Hypothalamus (tissue), 51 donors: ENCODE measurements at regions not wholly inside any gene's neighbourhood (a gene's known extent, or its start where the extent isn't known, plus 50 kb on each side); places are given as distances from the start of the nearest gene placed in this dataset.

Experiments
- DNase-seq, 51 donors: peaks; one replicate each; lab custom pipeline; 2025; lab: John Stamatoyannopoulos, UW

- no peak for DNase-seq
These were observed 180.2 kb upstream of the ZNF618 start for GRCh38 chr9:113695901-113696300.

- DNase-seq: no peak
These were observed 174.0 kb upstream of the ZNF618 start for GRCh38 chr9:113701774-113702755.

GRCh38 chr9:113705306-113705927, 170.7 kb upstream of the ZNF618 start:
- DNase-seq: no peak

- no peak for DNase-seq
These were observed 170.1 kb upstream of the ZNF618 start for GRCh38 chr9:113705928-113706519.

DNA sequence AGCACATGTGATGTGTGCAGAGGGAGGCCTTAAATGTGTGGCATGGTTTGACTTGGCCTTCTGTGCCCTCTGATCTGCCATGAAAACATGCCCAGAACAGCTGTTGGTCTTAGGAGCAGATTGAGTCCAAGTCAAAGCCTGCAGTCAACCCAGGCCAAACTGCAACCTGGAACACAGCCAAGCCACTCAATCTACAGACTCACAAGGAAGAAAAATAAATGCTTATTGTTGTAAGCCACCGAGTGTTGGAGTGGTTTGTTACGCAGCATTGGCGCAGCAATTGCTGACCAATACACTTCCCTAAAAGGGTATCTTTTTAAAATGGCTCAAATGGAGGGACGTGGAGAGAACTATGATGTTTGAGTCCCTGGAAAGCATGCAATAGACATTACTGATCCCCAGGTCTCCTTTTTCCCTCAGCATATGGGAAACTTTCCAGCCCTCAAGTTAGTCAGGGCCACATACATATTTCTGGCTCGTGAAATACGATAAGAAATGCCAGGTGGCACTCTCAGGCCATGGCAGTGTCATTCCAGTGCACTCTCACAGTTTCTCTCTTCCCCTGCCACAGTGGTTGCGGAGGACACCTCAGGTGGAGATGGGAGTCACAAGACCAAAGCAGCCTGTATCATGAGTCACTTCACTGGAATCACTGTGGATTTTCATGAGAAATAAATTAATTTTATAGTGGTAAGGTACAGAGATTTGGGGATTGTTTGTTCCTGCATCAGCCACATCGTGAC, 168.0 kb upstream of the ZNF618 start:
- no peak for DNase-seq

DNA sequence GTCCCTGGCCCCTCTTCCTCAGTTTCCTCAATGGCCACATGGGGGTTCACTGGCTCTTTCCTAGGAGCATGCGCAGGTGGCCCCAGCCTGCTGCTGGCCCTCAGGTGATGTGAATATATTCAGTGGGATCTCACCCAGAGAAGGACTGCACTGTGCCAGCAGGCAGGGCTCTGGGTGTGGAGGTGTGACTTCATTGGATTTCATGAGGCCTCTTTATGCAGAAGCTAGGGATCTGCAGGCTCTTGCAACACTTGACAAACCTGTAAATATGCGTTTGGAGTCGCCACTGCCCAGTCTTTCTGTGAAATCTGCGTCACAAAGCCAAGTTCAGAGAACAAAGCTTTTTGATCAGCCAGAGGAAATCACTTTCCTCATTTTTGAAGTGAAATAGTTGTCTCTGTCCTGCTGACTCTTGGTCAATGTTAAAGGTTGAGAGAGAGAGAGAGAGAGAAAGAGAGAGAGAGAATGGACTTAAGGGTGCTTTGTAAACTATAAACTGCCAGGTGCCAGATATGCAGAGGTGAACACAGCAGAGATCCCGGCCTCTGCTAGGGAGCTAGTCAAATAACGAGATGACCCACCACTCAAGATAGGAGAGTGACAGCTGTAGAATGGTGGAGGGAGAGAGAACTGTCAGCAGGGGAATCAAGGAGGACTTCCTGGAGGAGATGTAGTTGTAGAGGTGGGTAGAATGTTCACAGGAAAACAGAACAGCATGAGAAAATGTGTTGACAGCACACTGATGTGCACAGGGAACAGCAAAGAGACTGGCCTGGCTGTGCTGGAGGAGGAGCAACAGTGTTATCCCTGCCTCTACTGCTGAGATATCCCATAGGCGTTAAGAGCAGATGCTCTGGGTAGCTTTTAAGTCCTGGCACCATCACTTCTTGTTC, 167.0 kb upstream of the ZNF618 start:
- no peak for DNase-seq

DNA sequence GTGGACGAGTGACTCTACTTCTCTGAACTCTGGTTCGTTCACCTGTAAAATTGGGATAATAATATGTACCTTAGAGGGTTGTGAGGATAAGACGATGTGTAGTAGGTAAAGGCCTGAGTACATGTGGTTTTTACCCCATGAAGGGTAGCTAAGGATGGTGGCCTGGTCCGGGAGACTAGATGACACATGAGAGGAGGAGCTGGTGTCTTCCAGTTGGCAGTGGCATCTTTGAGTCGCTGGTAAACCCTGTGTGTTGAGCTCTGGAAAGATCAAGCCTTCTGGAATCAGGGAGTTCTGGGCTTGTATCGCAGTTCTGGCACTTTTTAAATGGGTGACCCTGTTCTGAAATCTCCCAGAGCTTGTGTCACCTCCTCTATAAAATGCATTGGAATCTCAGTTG, 166.4 kb upstream of the ZNF618 start:
- DNase-seq: no peak

- no peak for DNase-seq
These were observed 164.9 kb upstream of the ZNF618 start for GRCh38 chr9:113711251-113711650.

- DNase-seq: no peak
These were observed 164.1 kb upstream of the ZNF618 start for GRCh38 chr9:113712053-113712452.

DNA sequence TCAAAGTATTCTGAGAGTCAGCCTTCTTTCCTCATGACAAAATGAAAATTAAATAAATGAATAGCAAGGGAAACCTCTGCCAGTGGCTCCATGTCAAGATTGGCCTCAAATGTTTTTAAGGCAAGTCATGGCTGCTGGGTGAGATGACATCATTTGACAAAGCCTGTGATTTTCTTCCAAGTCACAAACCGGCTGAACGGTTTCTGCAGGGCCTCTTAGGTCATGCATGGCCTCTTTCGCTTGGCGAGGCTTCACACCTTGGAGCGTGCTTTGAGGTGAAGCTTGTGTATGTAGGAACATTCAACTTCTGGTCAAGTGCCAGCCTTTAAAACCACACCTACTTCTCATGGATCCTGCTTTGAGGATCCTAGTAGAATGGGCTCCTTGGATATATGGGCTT, 161.0 kb upstream of the ZNF618 start:
- DNase-seq: no peak

DNA sequence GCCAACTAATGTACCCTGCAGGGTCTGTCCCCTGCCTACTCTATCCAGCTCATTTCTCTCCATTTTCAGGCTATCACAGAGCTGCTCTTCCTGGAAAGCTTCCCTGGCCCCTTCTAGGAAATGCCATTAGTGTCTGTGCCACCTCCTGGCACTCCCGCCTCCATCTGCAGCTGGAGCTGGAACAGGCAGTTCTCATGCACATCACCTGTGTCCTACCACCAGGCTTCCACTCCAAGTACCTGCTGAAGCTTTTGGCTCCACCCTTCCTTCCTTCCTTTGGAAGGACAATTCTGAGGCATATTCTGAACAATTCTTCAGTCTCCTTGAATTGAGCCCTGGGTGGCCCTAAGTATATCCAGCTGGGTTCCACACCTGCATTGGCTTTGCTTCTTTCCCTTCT, 156.2 kb upstream of the ZNF618 start:
- DNase-seq: no peak

DNA sequence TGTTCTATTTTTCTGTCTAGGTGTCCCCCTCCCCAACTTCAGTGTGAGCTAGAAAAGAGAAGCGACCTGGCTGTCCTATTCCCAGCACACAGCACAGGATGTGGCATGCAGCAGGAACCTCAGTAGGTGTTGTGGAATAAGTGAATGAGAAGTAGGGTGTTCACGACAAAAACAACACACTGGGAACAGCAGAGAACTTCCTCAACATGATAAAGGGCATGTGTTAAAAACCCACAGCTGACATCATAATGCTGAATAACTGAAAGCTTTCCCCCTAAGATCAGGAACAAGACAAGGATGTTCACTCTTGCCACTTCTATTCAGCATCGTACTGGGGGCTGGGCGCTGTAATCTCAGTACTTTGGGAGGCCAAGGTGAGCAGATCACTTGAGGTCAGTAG, 155.6 kb upstream of the ZNF618 start:
- no peak for DNase-seq

- no peak for DNase-seq
These were observed 154.3 kb upstream of the ZNF618 start for GRCh38 chr9:113721856-113722255.

- no peak for DNase-seq
These were observed 151.9 kb upstream of the ZNF618 start for GRCh38 chr9:113724202-113724601.

- no peak for DNase-seq
These were observed 147.1 kb upstream of the ZNF618 start for GRCh38 chr9:113728989-113729388.

DNA sequence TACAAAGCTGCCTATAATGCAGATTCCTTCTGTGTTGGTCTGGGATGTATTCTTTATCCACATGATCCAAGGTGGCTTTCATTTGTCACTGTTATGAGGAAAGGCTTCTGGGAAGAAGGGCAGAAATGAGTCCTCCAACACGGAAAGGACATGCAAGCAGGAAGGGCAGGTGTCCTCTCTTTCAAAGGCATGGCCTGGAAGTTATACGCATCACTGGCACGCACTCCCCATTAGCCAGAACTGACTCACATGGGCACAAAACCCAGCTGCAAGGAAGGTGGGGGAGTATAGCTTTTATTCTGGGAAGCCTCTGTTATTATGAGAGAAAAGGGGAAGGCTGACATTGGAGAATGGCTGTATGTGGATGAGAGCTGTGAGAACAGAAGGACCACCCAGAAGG, 141.3 kb upstream of the ZNF618 start:
- no peak for DNase-seq

DNA sequence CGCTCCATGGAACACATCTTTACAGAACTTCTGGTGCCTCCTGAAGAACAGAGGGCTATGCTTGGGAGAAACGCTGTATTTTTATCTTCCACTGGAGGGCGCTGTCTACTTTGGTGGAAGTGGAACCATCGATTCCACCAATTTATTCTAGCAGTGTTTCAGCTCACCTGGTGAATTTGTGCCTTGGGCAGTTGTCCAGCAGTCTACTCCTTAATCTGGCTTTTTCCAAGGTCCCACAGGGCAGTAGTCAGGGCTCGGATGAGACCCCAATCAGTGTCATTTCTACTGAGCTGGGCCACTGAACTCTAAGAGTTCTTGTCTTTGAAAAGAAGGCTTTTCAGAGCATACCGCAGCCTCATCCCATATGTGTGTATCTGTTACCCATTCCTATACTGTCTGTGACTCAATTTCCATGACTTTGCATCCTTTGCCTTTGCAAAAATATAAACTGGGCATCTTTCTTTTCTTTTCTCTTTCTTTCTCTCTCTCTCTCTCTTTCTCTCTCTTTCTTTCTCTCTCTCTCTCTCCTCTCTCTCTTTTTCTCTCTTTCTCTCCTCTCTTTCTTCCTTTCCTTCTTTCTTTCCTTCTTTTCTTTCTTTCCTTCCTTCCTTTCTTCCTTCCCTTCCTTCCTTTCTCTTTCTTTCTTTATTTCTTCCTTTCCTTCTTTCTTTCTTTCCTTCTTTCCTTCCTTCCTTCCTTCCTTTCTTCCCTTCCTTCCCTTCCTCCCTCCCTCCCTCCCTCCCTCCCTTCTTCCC, 138.4 kb upstream of the ZNF618 start:
- peak in 12 of 51 donors; percentile 1 to 40 (median 8) for DNase-seq

- DNase-seq: no peak
These were observed 137.6 kb upstream of the ZNF618 start for GRCh38 chr9:113738496-113738892.
